Transverse colon (tissue), 4 donors: ENCODE measurements at regions not wholly inside any gene's neighbourhood (a gene's known extent, or its start where the extent isn't known, plus 50 kb on each side); places are given as distances from the start of the nearest gene placed in this dataset.

Source experiments
- EP300 ChIP-seq: sonication (generic); formaldehyde crosslinking; IDR thresholded peaks from one replicate; pipeline ENCODE4 v1.6.1; 2017; ENCODE audit warnings: antibody characterized with exemption, low read depth
- POLR2A ChIP-seq: fragments of 450-650 bp; IDR thresholded peaks from one replicate; pipeline ENCODE4 v1.6.1; 2016; ENCODE audit warnings: antibody characterized with exemption, mild to moderate bottlenecking, moderate library complexity
- POLR2AphosphoS5 ChIP-seq, 3 donors: sonication (generic); formaldehyde crosslinking; IDR thresholded peaks; one replicate each; pipeline ENCODE4 v1.6.1; 2016; ENCODE audit warnings: antibody characterized with exemption in 3 of 3
- TF ChIP-seq, protein P1 (sequence below), 5 experiments: fragments of 200-600 bp in 3 of 5; fragments of 450-650 bp in 2 of 5; sonication (generic) in 3 of 5; IDR thresholded peaks; 1 replicate in 2 of 5; 2 replicates in 3 of 5; pipeline ENCODE4 v1.5.1; 2016 to 2017; ENCODE audit warnings: antibody characterized with exemption in 5 of 5, inconsistent platforms in 3 of 5, mild to moderate bottlenecking in 2 of 5, moderate library complexity in 1 of 5

DNA sequence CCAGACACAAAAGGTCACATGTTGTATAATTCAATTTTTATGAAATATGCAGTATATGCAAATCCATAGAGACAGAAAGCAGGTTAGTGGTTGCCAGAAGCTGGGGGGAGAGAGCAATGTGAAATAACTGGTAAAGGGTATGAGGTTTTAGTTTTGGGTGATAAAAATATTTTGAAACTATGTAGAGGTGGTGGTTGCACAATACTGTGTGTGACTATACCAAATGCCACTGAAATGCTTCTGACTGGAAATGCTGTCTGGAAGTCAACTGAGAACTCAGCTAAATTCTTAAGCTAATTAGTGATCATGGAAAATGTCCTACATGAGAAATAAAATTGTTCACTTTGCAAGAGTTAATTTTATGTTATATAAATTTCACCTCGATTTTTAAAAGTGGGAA is 65.3 kb upstream of the RXFP2 start:
- TF ChIP-seq POLR2A: no peak
- TF ChIP-seq, protein P1, sequence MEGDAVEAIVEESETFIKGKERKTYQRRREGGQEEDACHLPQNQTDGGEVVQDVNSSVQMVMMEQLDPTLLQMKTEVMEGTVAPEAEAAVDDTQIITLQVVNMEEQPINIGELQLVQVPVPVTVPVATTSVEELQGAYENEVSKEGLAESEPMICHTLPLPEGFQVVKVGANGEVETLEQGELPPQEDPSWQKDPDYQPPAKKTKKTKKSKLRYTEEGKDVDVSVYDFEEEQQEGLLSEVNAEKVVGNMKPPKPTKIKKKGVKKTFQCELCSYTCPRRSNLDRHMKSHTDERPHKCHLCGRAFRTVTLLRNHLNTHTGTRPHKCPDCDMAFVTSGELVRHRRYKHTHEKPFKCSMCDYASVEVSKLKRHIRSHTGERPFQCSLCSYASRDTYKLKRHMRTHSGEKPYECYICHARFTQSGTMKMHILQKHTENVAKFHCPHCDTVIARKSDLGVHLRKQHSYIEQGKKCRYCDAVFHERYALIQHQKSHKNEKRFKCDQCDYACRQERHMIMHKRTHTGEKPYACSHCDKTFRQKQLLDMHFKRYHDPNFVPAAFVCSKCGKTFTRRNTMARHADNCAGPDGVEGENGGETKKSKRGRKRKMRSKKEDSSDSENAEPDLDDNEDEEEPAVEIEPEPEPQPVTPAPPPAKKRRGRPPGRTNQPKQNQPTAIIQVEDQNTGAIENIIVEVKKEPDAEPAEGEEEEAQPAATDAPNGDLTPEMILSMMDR (IDR thresholded peaks at IDR 0.05): no peak
- TF ChIP-seq POLR2AphosphoS5 (IDR thresholded peaks at IDR 0.05): no peak
- TF ChIP-seq EP300: no peak
